ENCODE measurements at regions not wholly inside any gene's neighbourhood (a gene's known extent, or its start where the extent isn't known, plus 50 kb on each side); places are given as distances from the start of the nearest gene placed in this dataset.

DNA sequence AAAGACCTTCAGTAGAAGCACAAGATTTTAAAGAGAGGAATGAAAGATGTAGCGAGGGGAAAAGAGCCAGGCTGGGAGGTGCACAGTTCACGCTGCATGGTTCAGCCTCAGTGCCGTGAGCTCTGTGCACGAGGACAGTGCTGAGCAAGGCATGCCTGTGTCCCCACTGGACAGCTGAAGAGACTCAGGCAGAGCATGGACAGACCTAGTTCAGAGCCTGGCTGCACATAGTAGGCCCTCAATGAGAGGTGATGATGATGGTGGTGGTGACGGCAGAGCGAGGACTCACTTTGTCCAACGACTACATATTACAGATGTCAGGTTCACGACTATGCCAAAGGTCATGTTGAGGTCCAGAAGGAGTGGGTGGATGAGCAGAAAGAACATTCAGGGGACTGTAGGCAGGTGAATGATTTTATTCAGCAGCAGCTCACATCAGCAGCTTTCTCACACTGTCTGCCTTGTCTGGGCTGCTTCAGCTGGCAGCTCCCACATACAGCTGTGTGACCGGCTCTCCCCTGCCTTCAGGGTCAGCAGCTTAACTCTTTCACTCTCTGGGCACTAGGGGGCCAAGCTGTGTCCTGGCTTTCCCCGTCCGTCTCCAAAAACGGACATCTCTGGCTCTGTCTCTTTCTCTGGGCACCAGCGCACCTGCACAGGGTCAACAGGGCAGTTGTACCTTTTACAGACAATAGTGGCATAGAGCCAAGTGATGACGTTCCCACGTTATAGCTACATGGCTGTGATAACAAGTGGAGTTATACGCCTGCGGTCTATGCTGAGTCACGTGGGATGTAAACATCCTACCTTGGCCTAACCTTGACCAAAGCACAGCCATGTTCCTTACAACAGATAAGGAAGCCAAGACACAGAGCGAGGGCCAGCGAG is 83.4 kb upstream of the KCNK12 start:
- H3K4me1 Mint-ChIP-seq (ENCODE audit: low read depth) = peaks cover 8% of the 10 kb centered on the region
- TF ChIP-seq CTCF (IDR thresholded peaks at IDR 0.05; ENCODE audit: unreplicated experiment) = peak; percentile 64
- no peak overlapping the region for H3K4me3 Mint-ChIP-seq (ENCODE audit: low read depth)
- peak; percentile 19 for DNase-seq (ENCODE audit: low spot score, unreplicated experiment)
- no peak overlapping the region for H3K27ac Mint-ChIP-seq
- no peaks in the 10 kb centered on the region for H3K36me3 Mint-ChIP-seq (ENCODE audit: insufficient read depth)
- no peaks in the 10 kb centered on the region for H3K9me3 Mint-ChIP-seq (ENCODE audit: low read depth)
- peaks cover 4% of the 10 kb centered on the region for H3K27me3 Mint-ChIP-seq

DNA sequence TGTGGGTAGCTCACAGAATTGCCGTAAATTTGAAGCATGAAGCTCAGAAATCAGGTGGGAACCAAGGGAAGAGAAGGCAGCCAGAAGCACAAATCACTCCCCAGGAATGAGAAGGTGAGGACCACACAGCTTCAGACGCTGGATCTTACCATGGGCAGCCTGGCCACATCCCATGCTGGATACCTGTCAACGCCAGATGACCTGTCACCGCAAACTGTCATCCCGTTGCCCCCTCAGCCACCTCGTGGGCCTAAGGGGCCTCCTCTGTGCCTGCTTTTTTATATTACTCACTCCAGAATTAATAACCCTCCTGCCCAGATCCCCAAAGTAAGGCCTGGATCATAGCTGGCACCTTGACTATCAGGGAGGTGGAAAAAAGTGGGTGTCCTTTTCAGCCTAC is 82.3 kb upstream of the KCNK12 start:
- Mint-ChIP-seq H3K9me3 (ENCODE audit: low read depth) (no peaks in the 10 kb centered on the region), H3K36me3 (ENCODE audit: insufficient read depth) (no peaks in the 10 kb centered on the region), H3K27me3 (peaks cover 4% of the 10 kb centered on the region), H3K4me3 (ENCODE audit: low read depth) (no peak overlapping the region), H3K4me1 (ENCODE audit: low read depth) (peaks cover 8% of the 10 kb centered on the region), H3K27ac (no peak overlapping the region)
- DNase-seq (ENCODE audit: low spot score, unreplicated experiment) = no peak
- TF ChIP-seq CTCF (IDR thresholded peaks at IDR 0.05; ENCODE audit: unreplicated experiment) = no peak

GRCh38 chr2:47652061-47652690 is 81.4 kb upstream of the KCNK12 start:
- no peaks in the 10 kb centered on the region for H3K9me3 Mint-ChIP-seq (ENCODE audit: low read depth)
- TF ChIP-seq CTCF (IDR thresholded peaks at IDR 0.05; ENCODE audit: unreplicated experiment) = no peak
- no peak overlapping the region for H3K27ac Mint-ChIP-seq
- H3K36me3 Mint-ChIP-seq (ENCODE audit: insufficient read depth) = no peaks in the 10 kb centered on the region
- peaks cover 4% of the 10 kb centered on the region for H3K27me3 Mint-ChIP-seq
- DNase-seq (ENCODE audit: low spot score, unreplicated experiment) = no peak
- no peak overlapping the region for H3K4me3 Mint-ChIP-seq (ENCODE audit: low read depth)
- peaks cover 8% of the 10 kb centered on the region for H3K4me1 Mint-ChIP-seq (ENCODE audit: low read depth)

DNA sequence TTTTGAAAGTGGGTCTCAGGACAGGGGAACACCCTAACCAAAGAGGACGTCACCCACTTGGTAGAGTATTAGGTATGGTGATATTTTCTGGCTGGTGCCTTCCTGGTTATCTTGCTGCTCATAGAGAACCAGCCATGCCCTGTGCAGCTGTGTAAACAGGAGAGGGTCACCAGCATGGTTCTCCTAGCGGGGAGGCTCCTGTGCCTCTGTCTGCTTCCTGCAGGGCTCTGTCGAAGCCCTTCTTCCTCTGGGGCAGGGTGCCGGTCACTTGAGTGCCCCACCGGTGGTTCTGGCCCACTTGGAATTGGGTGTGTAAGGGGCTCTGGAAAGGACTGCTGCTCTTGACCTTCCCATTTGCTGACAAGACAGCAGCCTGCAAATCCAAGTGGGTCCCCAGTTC is 80.5 kb upstream of the KCNK12 start:
- Mint-ChIP-seq H3K36me3 (ENCODE audit: insufficient read depth) (no peaks in the 10 kb centered on the region), H3K9me3 (ENCODE audit: low read depth) (no peaks in the 10 kb centered on the region), H3K4me3 (ENCODE audit: low read depth) (no peak overlapping the region), H3K27me3 (peaks cover 4% of the 10 kb centered on the region), H3K27ac (no peak overlapping the region), H3K4me1 (ENCODE audit: low read depth) (peaks cover 8% of the 10 kb centered on the region)
- no peak for DNase-seq (ENCODE audit: low spot score, unreplicated experiment)
- TF ChIP-seq CTCF (IDR thresholded peaks at IDR 0.05; ENCODE audit: unreplicated experiment) = no peak

- no peak overlapping the region for H3K27ac Mint-ChIP-seq
- H3K9me3 Mint-ChIP-seq (ENCODE audit: low read depth) = no peaks in the 10 kb centered on the region
- no peak overlapping the region for H3K4me3 Mint-ChIP-seq (ENCODE audit: low read depth)
- H3K36me3 Mint-ChIP-seq (ENCODE audit: insufficient read depth) = no peaks in the 10 kb centered on the region
- DNase-seq (ENCODE audit: low spot score, unreplicated experiment) = no peak
- H3K27me3 Mint-ChIP-seq = peaks cover 4% of the 10 kb centered on the region
- TF ChIP-seq CTCF (IDR thresholded peaks at IDR 0.05; ENCODE audit: unreplicated experiment) = no peak
- H3K4me1 Mint-ChIP-seq (ENCODE audit: low read depth) = peaks cover 8% of the 10 kb centered on the region
Measured at GRCh38 chr2:47650001-47650535, 79.3 kb upstream of the KCNK12 start.
